HG03354 (cell line): ENCODE measurements at regions not wholly inside any gene's neighbourhood (a gene's known extent, or its start where the extent isn't known, plus 50 kb on each side); places are given as distances from the start of the nearest gene placed in this dataset.
"Not testable (repeated sequence)": the region's sequence is repeated elsewhere in the genome, so short reads cannot be mapped to it uniquely, and the experiment has no call there.

ENCODE experiments used
- ATAC-seq: cut with Tn5 transposase; IDR thresholded peaks from one replicate; pipeline ENCODE4 v1.9.1; 2021; ENCODE audit warnings: mild to moderate bottlenecking; ENCODE audit not compliant: unreplicated experiment, poor library complexity, severe bottlenecking

DNA sequence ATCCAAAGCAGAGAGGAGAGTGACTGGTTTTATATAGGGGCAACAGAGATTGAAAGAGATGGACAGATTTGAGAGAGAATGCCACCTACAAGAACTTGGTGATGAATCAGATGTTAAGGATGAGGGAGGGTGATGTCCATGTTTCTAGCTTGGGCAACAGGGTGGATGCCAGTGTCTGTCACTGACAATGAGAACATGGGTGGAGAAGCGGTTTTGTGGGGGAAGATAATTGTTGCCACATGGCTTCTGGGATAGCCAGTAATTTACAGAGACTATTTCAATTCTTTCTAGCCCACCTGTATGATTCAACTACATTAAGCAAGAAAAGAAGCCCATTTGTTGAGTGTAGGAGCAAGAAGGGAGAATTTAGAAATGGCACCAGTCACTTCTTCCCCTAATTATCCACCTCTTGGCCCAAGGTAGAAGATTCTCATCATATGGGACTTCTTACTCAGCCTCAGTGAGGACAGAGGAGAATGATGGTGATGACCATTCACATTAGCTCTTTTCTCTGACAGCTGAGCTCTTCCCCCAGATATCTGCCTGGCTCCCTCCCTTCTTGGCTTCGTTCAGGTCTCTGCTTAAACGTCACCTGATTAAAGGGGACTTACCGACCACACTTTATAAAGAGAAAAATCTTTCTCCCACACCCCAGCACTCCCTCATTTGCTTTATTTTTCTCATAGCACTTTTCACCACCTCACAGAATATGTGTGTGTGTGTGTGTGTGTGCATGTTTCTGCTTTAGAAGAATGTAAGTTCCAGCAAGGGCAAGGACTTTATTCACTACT, 117.8 kb downstream of the DUSP6 start:
- ATAC-seq = no peak

DNA sequence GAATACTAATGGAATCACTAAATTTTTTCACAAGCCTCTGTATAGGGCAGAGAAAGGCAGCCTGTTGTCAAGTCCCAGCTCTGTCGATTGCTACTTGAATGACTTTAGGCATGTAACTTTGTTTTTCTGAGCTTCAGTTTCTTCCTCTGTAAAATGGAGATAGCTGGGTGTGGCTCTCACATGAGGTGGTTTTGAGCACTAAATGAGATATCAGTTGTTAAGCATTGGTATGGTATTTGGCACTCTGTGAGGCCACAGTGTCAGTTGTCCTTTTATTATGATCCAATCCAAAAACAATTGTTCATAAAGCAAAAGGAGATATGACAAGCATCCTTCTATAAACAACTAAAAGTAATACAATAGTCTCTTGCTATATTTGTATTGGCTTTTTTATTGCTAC, 120.6 kb downstream of the DUSP6 start:
- no peak for ATAC-seq

DNA sequence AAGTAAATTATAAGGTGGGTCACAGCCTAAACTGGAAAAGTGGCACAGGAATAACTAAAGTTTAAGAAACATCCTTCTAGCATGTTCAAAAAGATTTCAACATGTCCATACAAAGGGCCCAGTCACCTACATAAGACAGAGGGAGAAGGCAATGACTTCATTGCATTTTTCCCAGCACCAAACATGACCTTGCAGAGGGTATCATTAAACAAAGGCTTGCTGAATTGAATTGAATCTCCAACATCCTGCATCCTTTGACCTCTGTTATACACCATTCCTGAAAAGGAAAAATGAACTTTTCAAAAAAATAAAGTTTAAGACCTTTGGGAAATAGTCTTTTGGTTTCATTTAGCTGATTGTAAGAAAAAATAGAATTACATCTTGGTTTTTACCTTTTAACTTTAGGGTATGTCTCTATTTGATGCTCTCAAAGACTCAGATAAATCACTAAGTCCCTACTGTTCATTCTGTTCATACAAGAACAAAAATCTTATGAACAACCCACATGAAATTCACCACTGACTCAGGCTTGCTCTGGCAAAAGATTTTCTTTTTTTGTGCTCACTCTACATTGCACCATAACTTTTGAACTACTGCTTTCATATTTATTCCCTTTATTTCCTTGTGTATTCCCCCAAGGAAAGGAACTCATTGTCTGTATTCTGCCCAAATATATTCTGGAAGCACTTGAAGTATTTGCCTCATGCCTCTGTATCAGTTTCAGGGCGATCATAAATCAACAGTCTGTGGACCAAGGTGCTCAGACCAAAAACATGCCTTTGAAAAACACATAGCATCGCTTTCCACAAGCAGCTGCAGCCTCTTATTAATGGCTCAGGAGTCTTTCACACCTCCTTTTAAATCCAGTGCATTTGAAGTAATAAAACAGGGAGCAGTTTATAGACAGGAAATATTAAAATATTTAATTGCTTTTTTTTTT, 121.7 kb downstream of the DUSP6 start:
- ATAC-seq = no peak

DNA sequence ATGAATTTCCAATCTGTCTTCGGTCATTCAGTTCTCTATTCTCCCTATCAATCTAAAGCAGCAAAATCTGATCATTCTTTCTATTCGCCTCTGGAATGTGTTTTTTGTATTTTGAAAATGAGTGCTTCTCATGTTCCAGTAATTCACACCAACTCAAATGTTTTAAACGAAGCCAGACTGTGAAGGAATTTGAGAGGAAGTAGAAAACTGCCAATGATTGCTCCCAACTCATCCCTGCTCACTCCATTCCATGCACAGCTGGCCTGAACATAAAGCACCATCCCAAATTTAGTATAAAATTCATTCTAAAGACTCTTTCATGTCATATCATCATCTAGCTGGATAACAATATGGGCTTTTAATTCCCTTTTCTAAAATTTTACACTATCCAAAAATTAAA, 123.8 kb downstream of the DUSP6 start:
- no peak for ATAC-seq

DNA sequence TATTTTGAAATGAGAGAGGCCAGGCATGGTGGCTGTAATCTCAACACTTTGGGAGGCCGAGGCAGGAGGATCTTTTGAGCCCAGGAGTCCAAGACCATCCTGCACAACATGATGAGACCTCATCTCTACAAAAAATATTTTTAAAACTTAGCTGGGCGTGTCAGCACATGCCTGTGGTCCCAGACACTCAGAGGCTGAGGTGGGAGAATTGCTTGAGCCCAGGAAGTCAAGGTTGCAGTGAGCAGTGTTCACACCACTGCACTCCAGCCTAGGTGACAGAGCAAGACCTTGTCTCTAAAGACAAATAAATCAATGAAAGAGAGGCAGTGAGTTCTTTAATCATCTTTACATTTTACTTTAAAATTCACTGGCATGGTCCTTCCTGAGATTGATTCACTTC, 124.5 kb downstream of the DUSP6 start:
- ATAC-seq = no peak

DNA sequence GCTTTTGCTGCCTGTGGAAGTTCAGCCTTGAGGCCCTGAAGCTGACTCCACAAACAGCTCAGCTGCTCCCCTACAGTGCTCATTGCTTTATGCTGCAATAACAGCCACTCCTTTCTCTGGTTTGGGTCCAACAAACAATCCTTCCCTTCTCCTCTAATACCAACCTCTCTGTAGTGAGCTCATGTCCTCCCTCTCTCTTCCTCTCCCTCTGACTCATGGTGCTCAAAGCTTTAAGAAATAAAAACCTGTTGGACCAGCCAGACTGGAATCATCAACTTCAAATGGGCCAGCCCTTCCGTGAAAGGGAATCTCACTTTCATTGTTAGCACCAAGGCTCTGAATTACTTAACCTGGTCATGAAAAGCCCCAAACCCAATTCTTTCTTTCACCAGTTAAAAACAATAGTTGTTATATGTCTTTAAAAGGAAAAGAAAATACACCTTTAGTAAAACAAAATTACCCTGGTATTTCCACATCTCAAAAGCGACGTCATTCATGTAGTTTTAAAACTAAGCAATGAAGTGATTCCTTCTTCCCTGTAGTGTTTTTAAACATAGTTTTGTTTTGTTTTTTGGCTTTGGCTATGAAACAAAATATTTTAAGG, 126.4 kb downstream of the DUSP6 start:
- peak; percentile 64 for ATAC-seq

DNA sequence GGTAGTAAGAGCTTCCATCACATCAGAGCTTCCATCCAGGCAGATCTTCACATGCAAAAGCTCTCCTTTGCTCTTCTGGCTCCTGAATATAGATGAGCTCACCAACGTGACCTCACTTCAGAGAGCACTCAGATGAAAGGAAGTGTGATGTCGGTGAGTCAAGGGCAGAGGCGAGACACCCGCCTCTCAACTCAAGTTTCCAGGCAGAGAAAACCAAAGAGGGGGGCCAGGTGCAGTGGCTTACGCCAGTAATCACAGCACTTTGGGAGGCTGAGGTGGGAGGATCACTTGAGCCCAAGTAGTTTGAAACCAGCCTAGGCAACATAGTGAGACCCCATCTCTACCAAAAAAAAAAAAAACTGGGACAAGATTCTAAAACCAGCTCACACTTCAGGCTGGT, 126.9 kb downstream of the DUSP6 start:
- ATAC-seq = peak; percentile 51

DNA sequence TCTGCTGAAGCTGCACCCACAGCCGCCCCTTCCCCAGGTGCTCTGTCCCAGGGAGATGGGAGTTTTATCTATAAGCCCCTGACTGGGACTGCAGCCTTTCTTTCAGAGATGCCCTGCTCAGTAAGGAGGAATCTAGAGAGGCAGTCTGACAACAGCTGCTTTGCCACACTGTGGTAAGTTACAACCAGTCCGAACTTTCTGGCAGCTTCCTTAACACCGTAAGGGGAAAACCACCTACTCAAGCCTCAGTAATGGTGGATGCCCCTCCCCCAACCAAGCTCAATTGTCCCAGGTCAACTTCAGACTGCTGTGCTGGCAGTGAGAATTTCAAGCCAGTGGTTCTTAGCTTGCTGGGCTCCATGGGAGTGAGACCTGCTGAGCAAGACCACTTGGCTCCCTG, 129.7 kb downstream of the DUSP6 start:
- not testable (repeated sequence) for ATAC-seq

DNA sequence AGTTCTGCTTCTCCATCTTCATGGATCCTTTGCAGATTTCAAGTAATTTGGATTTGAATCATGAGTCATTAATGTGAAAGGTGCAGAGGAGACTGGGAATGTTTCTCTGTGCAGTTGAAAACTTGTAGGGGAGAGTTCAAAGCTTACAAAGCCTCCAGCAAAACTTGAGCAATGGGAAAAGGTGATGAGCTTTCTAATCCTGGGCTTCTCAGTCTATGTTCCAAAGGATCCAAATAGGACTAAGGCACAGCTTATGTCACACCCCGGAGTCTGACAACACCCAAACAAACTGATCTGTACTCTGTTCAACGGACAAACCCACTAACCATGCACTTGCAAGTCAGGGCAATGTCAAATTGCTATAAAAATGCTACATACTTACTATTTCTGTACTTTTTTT, 134.8 kb downstream of the DUSP6 start:
- ATAC-seq = no peak

DNA sequence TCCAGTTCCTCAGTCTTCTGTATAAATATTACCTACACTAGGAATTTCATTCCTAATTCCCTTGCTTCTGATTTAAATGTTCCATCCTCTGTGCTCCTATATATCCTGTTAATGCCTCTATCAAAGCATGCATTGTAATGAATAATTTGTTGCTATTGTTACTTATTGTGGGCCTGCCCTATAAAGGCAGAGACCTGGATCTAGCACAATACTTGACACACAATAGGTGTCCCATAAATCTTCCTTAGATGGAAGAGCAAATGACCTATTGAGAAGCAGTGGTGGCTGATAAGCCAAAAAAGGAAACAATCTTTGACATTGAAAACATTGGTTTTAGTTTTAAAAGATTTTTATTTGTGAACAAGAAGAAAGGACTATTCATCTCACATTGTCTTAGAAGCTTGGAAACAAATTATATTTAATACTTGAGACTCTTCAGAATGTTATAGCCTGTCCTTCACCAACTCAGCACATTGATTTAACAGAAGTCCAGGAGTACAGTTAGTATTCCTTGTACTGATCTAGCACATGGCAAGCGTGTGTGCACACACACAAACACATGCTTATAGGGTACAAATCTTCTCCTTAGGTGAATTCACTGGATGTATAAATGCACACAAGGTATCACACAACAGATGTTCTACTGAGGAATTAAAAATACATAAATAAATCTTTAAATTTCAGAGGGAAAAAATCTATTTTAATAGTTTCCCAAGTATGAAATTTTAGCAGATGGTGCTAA, 135.9 kb downstream of the DUSP6 start:
- no peak for ATAC-seq

DNA sequence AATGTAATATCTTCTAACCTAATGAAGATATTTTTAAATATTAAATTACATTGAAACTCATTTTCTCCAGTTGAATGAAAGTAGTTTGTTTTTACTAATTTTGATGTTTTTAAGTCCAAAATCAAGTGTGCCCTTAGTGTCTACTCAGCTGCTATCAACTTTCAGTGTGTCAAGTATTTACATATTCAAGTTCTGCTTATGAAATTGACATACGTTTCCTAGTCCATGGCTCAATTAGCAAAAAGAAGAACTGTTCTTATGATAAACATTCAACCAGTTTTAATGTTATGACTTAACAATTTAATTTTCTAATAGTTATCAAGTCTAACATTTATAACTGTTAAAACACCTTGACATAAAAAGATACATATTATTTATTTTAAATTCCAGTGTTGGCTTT, 137.1 kb downstream of the DUSP6 start:
- ATAC-seq = no peak

DNA sequence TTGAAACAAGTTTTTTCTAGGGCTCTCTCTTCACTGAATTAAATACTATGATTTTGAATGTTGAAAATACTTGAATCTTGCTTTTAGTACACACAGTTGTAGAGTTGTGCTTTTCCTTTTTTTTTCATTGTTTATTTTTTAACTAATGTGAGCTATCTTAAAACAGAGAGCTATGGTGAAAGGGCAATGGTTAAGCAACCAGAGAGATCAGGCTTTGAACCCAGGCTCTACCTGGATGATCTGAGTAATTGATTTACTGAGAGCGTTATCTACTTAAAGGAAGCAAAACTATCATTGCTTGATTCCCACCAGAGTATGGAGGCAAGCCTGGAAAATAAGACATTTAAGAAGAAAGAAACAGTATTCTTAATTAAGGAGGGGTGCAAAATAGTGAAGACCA, 138.6 kb downstream of the DUSP6 start:
- no peak for ATAC-seq

DNA sequence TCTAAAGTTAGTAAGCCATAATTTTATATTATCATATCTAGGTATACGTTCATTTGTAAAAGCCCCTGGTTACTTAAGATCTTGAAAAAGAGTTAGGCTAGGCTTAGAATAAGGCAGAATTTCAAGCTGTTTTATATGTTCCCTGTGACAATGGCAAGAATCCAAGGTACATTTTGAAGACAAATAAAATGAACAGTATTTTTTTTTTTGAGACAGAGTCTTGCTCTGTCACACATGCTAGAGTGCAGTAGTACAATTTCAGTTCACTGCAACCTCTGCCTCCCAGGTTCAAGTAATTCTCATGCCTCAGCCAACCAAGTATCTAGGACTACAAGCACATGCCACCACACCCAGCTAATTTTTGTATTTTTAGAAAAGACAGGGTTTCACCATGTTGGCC, 139.2 kb downstream of the DUSP6 start:
- no peak for ATAC-seq

DNA sequence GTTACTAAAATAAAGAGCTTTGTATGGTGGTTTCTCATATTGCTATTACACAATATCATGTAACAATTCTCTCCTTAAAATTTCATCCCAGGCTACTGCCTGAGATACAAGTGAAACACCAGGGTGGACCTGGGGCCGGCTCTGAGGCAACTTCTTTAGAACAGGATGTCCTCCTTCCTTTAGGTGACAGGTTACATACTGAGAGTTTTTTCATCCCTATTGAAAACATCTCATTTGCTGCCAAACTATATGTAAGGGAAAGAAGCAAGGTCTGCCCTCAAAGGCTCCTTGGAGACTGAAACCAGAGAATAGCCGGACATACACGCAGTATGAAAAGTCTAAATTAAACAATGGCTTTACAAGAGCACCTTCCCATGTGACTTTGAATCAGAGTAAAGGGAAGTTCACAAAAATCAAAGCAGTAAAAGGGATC, 139.9 kb downstream of the DUSP6 start:
- no peak for ATAC-seq

DNA sequence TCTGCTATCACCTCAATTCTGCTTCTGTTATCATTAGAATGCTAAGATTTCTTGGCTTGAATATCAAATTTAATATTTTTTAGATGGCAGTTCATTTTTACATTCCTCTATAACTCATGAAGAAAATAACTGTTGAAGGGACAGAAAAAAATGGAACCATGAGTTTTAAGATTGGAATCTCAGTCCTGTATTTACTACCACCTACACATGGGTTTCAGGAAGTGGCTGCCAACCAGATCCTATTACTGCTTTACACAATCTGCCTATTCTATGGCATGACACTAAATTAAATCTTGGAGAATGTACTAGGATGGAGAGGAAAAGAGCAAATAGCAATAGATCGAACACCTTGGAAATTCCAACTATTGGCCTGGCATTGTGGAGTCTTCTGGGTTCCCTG, 140.8 kb downstream of the DUSP6 start:
- ATAC-seq = no peak

DNA sequence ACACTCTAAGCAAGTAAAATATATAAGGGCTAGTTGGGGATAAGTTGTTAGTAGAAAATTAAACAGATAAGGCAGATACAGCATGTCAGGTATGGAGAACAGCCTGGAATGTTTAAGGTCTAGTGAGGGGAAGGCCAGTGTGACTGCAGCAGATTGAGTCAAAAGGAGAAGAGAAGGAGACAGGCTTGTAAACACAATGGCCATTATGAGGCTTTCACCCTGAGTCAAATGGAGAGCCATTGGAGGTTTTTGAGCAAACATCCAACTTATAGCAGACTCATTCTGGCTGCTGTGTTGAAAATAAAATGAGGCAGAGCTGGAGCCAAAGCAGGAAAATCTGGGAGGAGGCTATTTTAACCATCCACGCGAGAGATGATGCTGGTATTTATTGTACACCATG, 142.0 kb downstream of the DUSP6 start:
- no peak for ATAC-seq

DNA sequence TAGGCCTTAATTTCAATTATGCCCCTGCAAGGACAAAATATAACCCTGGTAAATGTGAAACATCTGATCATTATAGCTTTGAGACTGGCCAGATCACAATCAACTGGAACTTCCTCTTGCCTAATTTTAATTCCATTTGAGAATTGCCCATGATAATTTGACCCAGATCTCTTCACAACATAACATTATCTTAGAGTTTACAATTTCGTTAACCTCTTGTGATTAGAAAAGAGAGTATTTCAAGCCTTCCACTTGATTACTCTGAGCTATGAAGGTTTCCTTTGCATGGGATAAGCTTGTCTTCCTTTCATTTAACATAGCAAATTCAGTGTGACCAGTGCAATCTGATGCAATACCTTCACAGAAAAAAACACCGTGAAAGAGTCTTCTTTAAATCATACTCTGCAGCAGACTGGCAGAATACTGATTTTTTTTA, 143.6 kb downstream of the DUSP6 start:
- ATAC-seq = no peak

DNA sequence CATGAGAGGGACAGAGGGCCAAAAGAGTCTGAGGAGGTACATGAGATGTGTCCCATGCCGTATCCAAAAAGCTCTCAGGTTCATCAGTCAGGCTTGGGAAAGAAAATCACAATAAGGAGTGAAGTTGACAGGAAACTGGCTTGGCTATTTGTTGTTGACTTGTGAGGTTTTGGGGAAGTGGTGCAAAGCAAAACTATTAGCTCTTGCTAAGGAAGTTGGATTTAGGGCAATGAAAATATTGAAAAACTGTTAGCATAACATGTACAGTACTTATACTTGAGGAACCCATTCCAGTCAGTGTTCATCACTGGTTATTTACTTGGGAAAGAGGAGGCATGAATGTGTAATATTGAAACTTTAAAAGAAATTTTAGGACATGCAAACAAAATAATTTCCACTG, 145.9 kb downstream of the DUSP6 start:
- ATAC-seq = no peak

DNA sequence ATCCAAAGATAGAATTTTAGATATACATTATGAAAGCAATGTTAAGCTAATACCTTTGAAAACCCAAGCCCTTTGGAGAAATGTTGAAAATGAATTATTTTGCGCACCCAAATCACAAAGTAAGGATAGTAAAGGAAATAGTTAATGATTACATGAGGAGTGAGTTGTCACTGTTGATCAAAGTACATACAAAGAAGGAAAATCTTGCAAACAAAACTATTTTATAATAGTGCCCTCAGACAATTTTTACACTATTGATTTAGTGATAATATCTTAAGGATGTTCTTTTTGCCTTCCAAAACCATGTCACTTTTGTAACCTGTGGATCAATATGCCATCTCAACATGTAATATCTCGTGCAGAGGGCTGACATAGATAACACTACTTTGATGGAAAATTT, 146.8 kb downstream of the DUSP6 start:
- no peak for ATAC-seq

DNA sequence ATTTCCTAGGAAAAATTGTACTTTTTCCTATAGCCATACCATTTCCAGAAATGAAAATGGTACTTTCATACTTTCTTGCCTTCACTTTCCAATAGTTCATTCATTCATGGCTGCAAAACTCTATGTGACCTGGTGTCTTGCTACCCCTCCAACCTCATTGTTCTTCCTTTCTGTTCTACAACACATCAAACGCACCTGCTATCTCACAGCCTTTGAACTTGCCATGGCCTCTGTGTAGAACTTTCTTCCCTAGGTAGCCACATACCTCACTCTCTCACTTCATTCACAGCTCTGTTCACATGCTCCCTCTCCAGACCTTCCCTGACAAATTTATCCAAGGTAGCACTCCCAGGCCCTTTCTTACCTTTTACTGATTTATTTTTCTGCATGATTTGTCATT, 149.2 kb downstream of the DUSP6 start:
- no peak for ATAC-seq
